KMS-11 (cell line): ENCODE measurements at regions not wholly inside any gene's neighbourhood (a gene's known extent, or its start where the extent isn't known, plus 50 kb on each side); places are given as distances from the start of the nearest gene placed in this dataset.

Source experiments
- H2AFZ ChIP-seq: fragments of 200-600 bp; sonication (generic); 2 replicates; pipeline ENCODE4 v1.6.1; 2016; ENCODE audit warnings: antibody characterized with exemption, mixed run types, low read depth
- H3K27ac ChIP-seq: fragments of 200-600 bp; sonication (generic); 2 replicates; pipeline ENCODE4 v1.6.1; 2016; ENCODE audit warnings: mild to moderate bottlenecking, mixed run types
- H3K27me3 ChIP-seq: fragments of 200-600 bp; sonication (generic); 2 replicates; pipeline ENCODE4 v1.6.1; 2017; ENCODE audit warnings: mild to moderate bottlenecking, low read depth, mixed run types, moderate library complexity; ENCODE audit not compliant: insufficient read depth
- H3K36me3 ChIP-seq: fragments of 200-600 bp; sonication (generic); 2 replicates; pipeline ENCODE4 v1.6.1; 2017; ENCODE audit warnings: mild to moderate bottlenecking, mixed run types; ENCODE audit not compliant: insufficient read depth
- H3K4me1 ChIP-seq: fragments of 200-600 bp; sonication (generic); 2 replicates; pipeline ENCODE4 v1.6.1; 2016; ENCODE audit warnings: mild to moderate bottlenecking, low read depth, mixed run types; ENCODE audit not compliant: poor library complexity, severe bottlenecking
- H3K4me2 ChIP-seq: fragments of 200-600 bp; sonication (generic); 2 replicates; pipeline ENCODE4 v1.7.0; 2016; ENCODE audit warnings: mild to moderate bottlenecking, mixed run types
- H3K4me3 ChIP-seq: fragments of 200-600 bp; sonication (generic); IDR thresholded peaks from 2 replicates; pipeline ENCODE4 v1.6.1; 2017; ENCODE audit warnings: low read depth, low read length, mixed read lengths; ENCODE audit not compliant: insufficient read depth
- H3K79me2 ChIP-seq: fragments of 200-600 bp; sonication (generic); 2 replicates; pipeline ENCODE4 v1.6.1; 2016; ENCODE audit warnings: low read depth, mixed run types; ENCODE audit not compliant: insufficient read depth
- H3K9ac ChIP-seq: fragments of 200-600 bp; sonication (generic); 2 replicates; pipeline ENCODE4 v1.6.1; 2016; ENCODE audit warnings: mild to moderate bottlenecking, mixed run types
- H4K20me1 ChIP-seq: fragments of 200-600 bp; sonication (generic); 2 replicates; pipeline ENCODE4 v1.6.1; 2016; ENCODE audit warnings: mild to moderate bottlenecking, mixed run types; ENCODE audit not compliant: insufficient read depth
- TF ChIP-seq, protein P1 (sequence below): fragments of 200-600 bp; sonication (generic); conservative IDR thresholded peaks from 2 replicates; pipeline ENCODE4 v1.6.1; 2017; ENCODE audit warnings: low read depth, mild to moderate bottlenecking, antibody characterized with exemption, low read length, moderate library complexity, mixed read lengths

DNA sequence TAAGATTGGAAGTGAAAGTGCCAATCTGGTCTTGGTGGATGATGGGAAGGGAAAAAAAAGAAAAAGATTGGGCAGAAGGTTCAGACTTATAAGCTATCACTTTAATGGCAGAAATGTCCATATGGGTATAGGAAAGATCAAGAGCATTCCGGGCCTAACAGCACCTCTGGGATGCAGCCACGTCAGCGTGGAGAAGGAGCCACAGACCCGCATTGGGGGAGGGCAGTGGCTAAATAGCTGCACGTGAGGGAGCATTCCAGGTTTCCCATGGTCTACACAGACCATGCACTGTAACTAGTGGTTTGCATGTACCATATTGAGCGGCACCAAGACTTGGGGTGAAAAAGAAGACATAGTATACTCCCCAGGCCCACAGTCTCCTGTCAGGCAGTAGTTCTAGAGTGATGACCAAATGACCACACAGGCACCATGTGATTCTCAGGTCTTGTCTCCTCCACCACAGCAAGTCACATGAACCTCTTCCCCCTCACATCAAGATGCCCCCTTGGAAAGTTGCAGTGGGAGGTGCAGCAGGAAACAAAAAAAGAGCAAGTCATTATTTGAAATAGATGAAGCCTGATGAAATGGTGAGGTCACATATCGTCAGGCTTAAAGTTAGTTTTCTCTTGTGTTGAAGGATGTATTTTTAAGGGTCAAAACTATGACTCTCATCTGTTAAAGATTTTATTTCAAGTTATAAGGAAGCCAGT, 94.4 kb upstream of the TNFAIP3 start:
- Histone ChIP-seq H4K20me1 (no peaks in the 10 kb centered on the region), H3K79me2 (no peaks in the 10 kb centered on the region), H3K27me3 (no peaks in the 10 kb centered on the region), H3K9ac (no peak overlapping the region), H2AFZ (no peak overlapping the region), H3K36me3 (no peaks in the 10 kb centered on the region), H3K4me3 (no peak overlapping the region), H3K27ac (no peak overlapping the region), H3K4me2 (no peak overlapping the region), H3K4me1 (no peaks in the 10 kb centered on the region)
- TF ChIP-seq, protein P1, sequence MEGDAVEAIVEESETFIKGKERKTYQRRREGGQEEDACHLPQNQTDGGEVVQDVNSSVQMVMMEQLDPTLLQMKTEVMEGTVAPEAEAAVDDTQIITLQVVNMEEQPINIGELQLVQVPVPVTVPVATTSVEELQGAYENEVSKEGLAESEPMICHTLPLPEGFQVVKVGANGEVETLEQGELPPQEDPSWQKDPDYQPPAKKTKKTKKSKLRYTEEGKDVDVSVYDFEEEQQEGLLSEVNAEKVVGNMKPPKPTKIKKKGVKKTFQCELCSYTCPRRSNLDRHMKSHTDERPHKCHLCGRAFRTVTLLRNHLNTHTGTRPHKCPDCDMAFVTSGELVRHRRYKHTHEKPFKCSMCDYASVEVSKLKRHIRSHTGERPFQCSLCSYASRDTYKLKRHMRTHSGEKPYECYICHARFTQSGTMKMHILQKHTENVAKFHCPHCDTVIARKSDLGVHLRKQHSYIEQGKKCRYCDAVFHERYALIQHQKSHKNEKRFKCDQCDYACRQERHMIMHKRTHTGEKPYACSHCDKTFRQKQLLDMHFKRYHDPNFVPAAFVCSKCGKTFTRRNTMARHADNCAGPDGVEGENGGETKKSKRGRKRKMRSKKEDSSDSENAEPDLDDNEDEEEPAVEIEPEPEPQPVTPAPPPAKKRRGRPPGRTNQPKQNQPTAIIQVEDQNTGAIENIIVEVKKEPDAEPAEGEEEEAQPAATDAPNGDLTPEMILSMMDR: no peak

DNA sequence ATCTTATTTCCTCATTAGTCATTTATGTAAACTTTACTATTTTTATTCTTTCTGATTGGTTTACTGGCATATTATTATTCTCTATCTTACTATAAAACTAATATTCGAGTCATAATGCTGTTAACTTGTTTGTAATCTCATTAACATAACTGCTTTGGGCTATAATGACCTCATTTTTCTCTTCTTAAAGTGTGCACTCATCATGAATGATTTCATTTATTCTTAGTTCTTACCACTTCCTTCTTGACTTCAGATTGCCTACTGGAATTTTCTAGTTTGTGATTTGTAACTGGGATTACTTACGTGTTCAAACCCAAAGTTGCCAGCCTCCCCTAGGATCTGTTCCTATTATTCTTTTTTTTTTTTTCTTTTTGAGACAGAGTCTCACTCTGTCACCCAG, 91.8 kb upstream of the TNFAIP3 start:
- Histone ChIP-seq H3K4me1 (no peaks in the 10 kb centered on the region), H3K79me2 (no peaks in the 10 kb centered on the region), H2AFZ (no peak overlapping the region), H4K20me1 (no peaks in the 10 kb centered on the region), H3K4me2 (no peak overlapping the region), H3K9ac (no peak overlapping the region), H3K36me3 (no peaks in the 10 kb centered on the region), H3K27ac (no peak overlapping the region), H3K4me3 (no peak overlapping the region), H3K27me3 (no peaks in the 10 kb centered on the region)
- TF ChIP-seq, protein P1: no peak

DNA sequence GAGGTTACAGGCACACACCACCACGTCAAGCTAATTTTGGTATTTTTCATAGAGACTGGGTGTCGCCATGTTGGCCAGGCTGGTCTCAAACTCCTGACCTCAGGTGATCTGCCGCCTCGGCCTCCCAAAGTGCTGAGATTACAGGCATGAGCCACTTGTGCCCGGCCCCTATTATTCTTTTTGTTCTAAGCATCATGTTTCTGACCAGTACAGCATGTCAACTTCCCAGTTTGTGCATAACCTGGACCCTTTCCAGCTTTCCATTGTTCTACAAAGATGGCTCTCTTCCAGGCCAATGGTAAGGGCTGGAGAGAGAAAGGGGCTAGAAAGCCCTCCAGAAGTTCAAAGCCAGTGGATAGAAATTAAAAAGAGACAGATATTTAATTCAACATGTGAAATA, 91.3 kb upstream of the TNFAIP3 start:
- Histone ChIP-seq H3K79me2 (no peaks in the 10 kb centered on the region), H3K4me3 (no peak overlapping the region), H3K9ac (no peak overlapping the region), H3K36me3 (no peaks in the 10 kb centered on the region), H3K27me3 (no peaks in the 10 kb centered on the region), H2AFZ (no peak overlapping the region), H3K4me2 (no peak overlapping the region), H4K20me1 (no peaks in the 10 kb centered on the region), H3K4me1 (no peaks in the 10 kb centered on the region), H3K27ac (no peak overlapping the region)
- TF ChIP-seq, protein P1: no peak

DNA sequence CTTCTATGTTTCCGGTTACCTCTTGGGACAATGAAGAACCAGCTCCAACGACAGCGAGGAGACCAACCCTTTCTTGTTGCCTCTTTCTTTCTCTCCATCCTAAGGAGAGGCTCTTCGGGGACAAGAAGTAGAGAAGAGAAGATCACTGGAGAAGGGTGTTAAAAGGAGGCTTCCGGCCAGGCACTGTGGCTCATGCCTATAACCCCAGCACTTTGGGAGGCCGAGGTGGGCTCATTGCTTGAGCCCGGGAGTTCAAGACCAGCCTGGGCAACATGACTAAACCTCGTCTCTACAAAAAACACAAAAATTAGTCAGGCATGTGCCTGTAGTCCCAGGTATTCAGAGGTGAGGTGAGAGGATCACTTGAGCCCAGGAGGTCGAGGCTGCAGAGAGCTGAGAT, 90.8 kb upstream of the TNFAIP3 start:
- Histone ChIP-seq H3K4me3 (no peak overlapping the region), H3K9ac (no peak overlapping the region), H3K4me1 (no peaks in the 10 kb centered on the region), H3K27me3 (no peaks in the 10 kb centered on the region), H3K79me2 (no peaks in the 10 kb centered on the region), H3K4me2 (no peak overlapping the region), H2AFZ (no peak overlapping the region), H4K20me1 (no peaks in the 10 kb centered on the region), H3K36me3 (no peaks in the 10 kb centered on the region), H3K27ac (no peak overlapping the region)
- TF ChIP-seq, protein P1: no peak
